GM23248 (cell line): ENCODE measurements at regions not wholly inside any gene's neighbourhood (a gene's known extent, or its start where the extent isn't known, plus 50 kb on each side); places are given as distances from the start of the nearest gene placed in this dataset.

ENCODE experiments used
- DNase-seq: peaks from one replicate; pipeline ENCODE4 v3.0.0-alpha.2; 2015
- H2AFZ ChIP-seq: fragments of 200-600 bp; sonication (generic); 2 replicates; pipeline ENCODE4 v1.6.1; 2016; ENCODE audit warnings: antibody characterized with exemption
- H3F3A ChIP-seq: fragments of 200-600 bp; sonication (generic); 2 replicates; pipeline ENCODE4 v1.6.1; 2016; ENCODE audit warnings: mild to moderate bottlenecking, antibody characterized with exemption, mixed run types; ENCODE audit not compliant: insufficient read depth
- H3K27ac ChIP-seq: fragments of 200-600 bp; sonication (generic); 2 replicates; pipeline ENCODE4 v1.5.1; 2016; ENCODE audit warnings: mild to moderate bottlenecking
- H3K27me3 ChIP-seq: fragments of 200-600 bp; sonication (generic); replicated peaks from 2 replicates; pipeline ENCODE4 v1.6.1; 2016; ENCODE audit warnings: mild to moderate bottlenecking; ENCODE audit not compliant: insufficient read depth
- H3K36me3 ChIP-seq: fragments of 200-600 bp; sonication (generic); 2 replicates; pipeline ENCODE4 v1.6.1; 2016; ENCODE audit warnings: low read depth, mild to moderate bottlenecking
- H3K4me1 ChIP-seq: fragments of 200-600 bp; sonication (generic); 2 replicates; pipeline ENCODE4 v1.6.1; 2016; ENCODE audit warnings: mild to moderate bottlenecking; ENCODE audit not compliant: insufficient read depth
- H3K4me2 ChIP-seq: fragments of 200-600 bp; sonication (generic); one replicate; pipeline ENCODE4 v1.6.1; 2016; ENCODE audit warnings: mild to moderate bottlenecking; ENCODE audit not compliant: unreplicated experiment
- H3K4me3 ChIP-seq: fragments of 200-600 bp; sonication (generic); 2 replicates; pipeline ENCODE4 v1.5.1; 2016; ENCODE audit warnings: mild to moderate bottlenecking
- H3K79me2 ChIP-seq: fragments of 200-600 bp; sonication (generic); 2 replicates; pipeline ENCODE4 v1.6.1; 2016; ENCODE audit warnings: mild to moderate bottlenecking; ENCODE audit not compliant: insufficient read depth
- H3K9ac ChIP-seq: fragments of 200-600 bp; sonication (generic); 2 replicates; pipeline ENCODE4 v1.6.1; 2016; ENCODE audit warnings: mild to moderate bottlenecking
- H3K9me2 ChIP-seq: fragments of 200-600 bp; sonication (generic); 2 replicates; pipeline ENCODE4 v1.6.1; 2016; ENCODE audit warnings: mixed run types, mild to moderate bottlenecking, moderate library complexity; ENCODE audit not compliant: insufficient read depth
- H3K9me3 ChIP-seq: fragments of 200-600 bp; sonication (generic); one replicate; pipeline ENCODE4 v1.6.1; 2017; ENCODE audit warnings: low read depth
- H4K20me1 ChIP-seq: fragments of 200-600 bp; sonication (generic); 2 replicates; pipeline ENCODE4 v1.6.0; 2016; ENCODE audit not compliant: insufficient read depth
- EZH2 ChIP-seq: fragments of 200-600 bp; sonication (generic); IDR thresholded peaks from 2 replicates; pipeline ENCODE4 v1.6.1; 2018; ENCODE audit warnings: antibody characterized with exemption, mild to moderate bottlenecking; ENCODE audit not compliant: insufficient read depth, poor library complexity, severe bottlenecking
- EZH2phosphoT487 ChIP-seq: fragments of 200-600 bp; sonication (generic); IDR thresholded peaks from 2 replicates; pipeline ENCODE4 v1.6.1; 2018; ENCODE audit warnings: antibody characterized with exemption, moderate library complexity, mild to moderate bottlenecking, low read depth; ENCODE audit not compliant: insufficient read depth
- WGBS, 2 experiments: methylation state at CpG; one replicate each; pipeline ENCODE4 v1.1.6; 2015 to 2017; ENCODE audit warnings: low lambda C conversion rate in 2 of 2, low coverage in 1 of 2; ENCODE audit errors: missing lambda C conversion rate in 2 of 2; 5-methylcytosine and 5-hydroxymethylcytosine counted together
- in situ Hi-C: fragments of 300-500 bp; cut with MboI; formaldehyde crosslinking; loops from 2 replicates; pipeline ENCODE4 v1.15.0; 2020

GRCh38 chr1:235045921-235046601, 82.6 kb downstream of the TOMM20 start:
- in situ Hi-C loops = no loop called here
- H3K9ac ChIP-seq = no peak overlapping the region
- no peak for DNase-seq
- no peak overlapping the region for H2AFZ ChIP-seq
- H3K4me3 ChIP-seq = no peak overlapping the region
- H3K9me3 ChIP-seq = no peaks in the 10 kb centered on the region
- H3K9me2 ChIP-seq = no peaks in the 10 kb centered on the region
- H3F3A ChIP-seq = peaks cover 18% of the 10 kb centered on the region; the same call in 1 of the 2 replicates
- no peaks in the 10 kb centered on the region for H3K79me2 ChIP-seq
- peaks cover 22% of the 10 kb centered on the region for H3K4me1 ChIP-seq
- WGBS, 2 experiments = 95% methylated on average over 17 of the region's 17 CpGs
- H3K4me2 ChIP-seq = no peak overlapping the region
- no peak for TF ChIP-seq EZH2
- H3K27ac ChIP-seq = no peak overlapping the region
- no peaks in the 10 kb centered on the region for H4K20me1 ChIP-seq
- no peaks in the 10 kb centered on the region for H3K27me3 ChIP-seq
- H3K36me3 ChIP-seq = no peaks in the 10 kb centered on the region

DNA sequence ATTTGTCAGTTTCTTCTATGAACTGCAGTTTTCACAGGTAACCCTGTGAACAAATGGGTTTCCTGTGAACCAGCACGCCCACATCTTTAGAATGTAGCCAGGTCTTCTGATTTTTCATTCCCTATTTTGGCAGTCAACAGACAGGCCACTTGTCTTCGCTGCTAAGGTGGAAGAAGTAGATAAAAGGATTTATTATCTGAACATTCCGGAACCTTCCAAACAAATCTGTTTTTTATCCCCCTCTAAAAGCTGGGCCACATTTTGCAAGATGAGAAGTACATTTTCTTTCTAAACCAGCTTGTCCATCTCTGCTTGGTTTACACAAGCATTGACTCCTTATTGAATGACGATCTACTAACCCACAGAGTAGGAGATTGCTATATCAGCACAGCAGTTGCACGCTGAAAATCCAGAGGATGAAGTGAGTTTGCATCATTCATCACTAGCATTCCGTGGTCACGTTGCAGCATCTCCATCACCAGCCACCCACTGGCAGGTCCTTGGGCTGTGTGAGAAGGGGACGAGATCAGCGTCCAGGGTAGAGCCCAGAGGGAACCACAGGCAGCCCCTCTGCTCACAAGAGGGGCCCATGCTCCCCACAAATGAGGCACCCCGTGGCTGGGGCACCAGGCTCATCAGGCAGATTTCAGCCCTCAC, 83.5 kb downstream of the TOMM20 start:
- WGBS, 2 experiments = 84 to 85% methylated on average over 9 to 10 of the region's 10 CpGs
- no peak overlapping the region for H2AFZ ChIP-seq

DNA sequence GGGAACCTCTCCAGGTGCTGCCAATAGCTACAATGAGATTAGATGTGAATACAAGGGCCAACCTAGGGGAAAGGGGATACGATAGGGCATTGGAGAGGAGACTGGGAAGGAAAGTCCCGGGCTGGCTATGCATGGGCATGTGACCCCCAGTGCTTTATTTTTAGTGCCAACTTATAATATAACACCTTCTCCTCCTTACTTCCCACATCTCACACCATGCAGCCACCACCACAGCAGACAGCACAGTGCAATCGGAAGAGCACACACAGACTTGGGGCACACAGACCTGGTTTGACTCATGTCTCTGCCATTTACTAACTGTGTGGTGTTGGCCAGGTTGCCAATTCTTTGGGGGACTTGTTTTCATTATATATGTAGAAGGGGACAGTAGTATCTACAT, 85.4 kb downstream of the TOMM20 start:
- Histone ChIP-seq H3K79me2 (no peaks in the 10 kb centered on the region), H3K36me3 (no peaks in the 10 kb centered on the region), H3K27ac (no peak overlapping the region), H3K9me3 (no peaks in the 10 kb centered on the region), H3F3A (peaks cover 4% of the 10 kb centered on the region; the same call in 1 of the 2 replicates), H3K4me1 (peaks cover 10% of the 10 kb centered on the region), H3K9me2 (no peaks in the 10 kb centered on the region), H3K9ac (no peak overlapping the region), H4K20me1 (no peaks in the 10 kb centered on the region), H3K4me2 (no peak overlapping the region), H3K4me3 (no peak overlapping the region), H2AFZ (no peak overlapping the region), H3K27me3 (no peaks in the 10 kb centered on the region)
- WGBS, 2 experiments = 97% methylated on average over 3 of the region's 3 CpGs
- in situ Hi-C loops = no loop called here
- TF ChIP-seq EZH2 = no peak
- TF ChIP-seq EZH2phosphoT487 = no peak
- no peak for DNase-seq

More for the DNA sequence above, 83.5 kb downstream of the TOMM20 start:
- H3K4me2 ChIP-seq = no peak overlapping the region
- H4K20me1 ChIP-seq = no peaks in the 10 kb centered on the region
- DNase-seq = peak; percentile 55
- H3F3A ChIP-seq = peaks cover 18% of the 10 kb centered on the region; the same call in 1 of the 2 replicates
- no peak overlapping the region for H3K27ac ChIP-seq
- no peaks in the 10 kb centered on the region for H3K27me3 ChIP-seq
- in situ Hi-C loops = no loop called here
- no peak overlapping the region for H3K4me3 ChIP-seq
- H3K79me2 ChIP-seq = no peaks in the 10 kb centered on the region
- no peak overlapping the region for H3K9ac ChIP-seq
- no peak for TF ChIP-seq EZH2
- no peak for TF ChIP-seq EZH2phosphoT487
- no peaks in the 10 kb centered on the region for H3K36me3 ChIP-seq
- no peaks in the 10 kb centered on the region for H3K9me2 ChIP-seq
- no peaks in the 10 kb centered on the region for H3K9me3 ChIP-seq
- H3K4me1 ChIP-seq = peaks cover 16% of the 10 kb centered on the region

DNA sequence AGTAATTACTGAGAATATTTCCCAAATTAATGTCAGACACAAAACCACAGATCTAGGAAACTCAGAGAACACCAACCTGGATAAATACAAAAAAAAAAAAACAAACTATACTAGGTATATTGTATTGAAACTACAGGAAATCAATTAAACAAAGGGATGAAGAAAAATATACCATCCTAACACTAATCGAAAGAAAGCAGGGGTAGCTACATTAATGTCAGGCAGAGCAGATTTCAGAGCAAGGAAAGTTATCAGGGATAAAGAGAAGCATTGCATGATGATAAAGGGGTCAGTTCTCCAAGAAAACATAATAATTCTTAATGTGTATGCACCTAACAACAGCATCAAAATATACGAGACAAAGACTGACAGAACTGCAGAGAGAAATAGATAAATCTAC, 89.9 kb downstream of the TOMM20 start:
- Histone ChIP-seq H3F3A (no peaks in the 10 kb centered on the region), H3K4me2 (no peak overlapping the region), H2AFZ (no peak overlapping the region), H3K4me3 (no peak overlapping the region), H3K79me2 (no peaks in the 10 kb centered on the region), H4K20me1 (no peaks in the 10 kb centered on the region), H3K27ac (no peak overlapping the region), H3K9me2 (no peaks in the 10 kb centered on the region), H3K27me3 (no peaks in the 10 kb centered on the region), H3K9ac (no peak overlapping the region), H3K9me3 (no peaks in the 10 kb centered on the region), H3K36me3 (no peaks in the 10 kb centered on the region), H3K4me1 (no peaks in the 10 kb centered on the region)
- in situ Hi-C loops = no loop called here
- 69 to 75% methylated on average over 2 of the region's 2 CpGs for WGBS, 2 experiments
- no peak for DNase-seq
- TF ChIP-seq EZH2phosphoT487 (no peak), EZH2 (no peak)
